ENCODE measurements at regions not wholly inside any gene's neighbourhood (a gene's known extent, or its start where the extent isn't known, plus 50 kb on each side); places are given as distances from the start of the nearest gene placed in this dataset.
A peak's percentile ranks its signal among the peaks of the same experiment; 100 is the strongest.
"Not testable (repeated sequence)": the region's sequence is repeated elsewhere in the genome, so short reads cannot be mapped to it uniquely, and the experiment has no call there.

- H3K4me1 ChIP-seq (ENCODE audit: insufficient read depth); H3K27me3 Mint-ChIP-seq (ENCODE audit: insufficient read depth, low read depth, poor library complexity); H3K4me3 ChIP-seq; H3K27ac ChIP-seq (ENCODE audit: low read depth); H3K4me3 Mint-ChIP-seq; H3F3A ChIP-seq (replicated peaks; ENCODE audit: low read depth); H2AFZ ChIP-seq; DNase-seq (ENCODE audit: low spot score); H4K20me1 ChIP-seq (replicated peaks; ENCODE audit: insufficient read depth); H3K27me3 ChIP-seq (ENCODE audit: insufficient read depth); H3K36me3 ChIP-seq (ENCODE audit: insufficient read depth); ATAC-seq; H3K4me2 ChIP-seq; H3K4me1 Mint-ChIP-seq; H3K79me2 ChIP-seq (replicated peaks; ENCODE audit: insufficient read depth); H3K9me2 ChIP-seq (ENCODE audit: insufficient read depth); H3K27ac Mint-ChIP-seq; H3K36me3 Mint-ChIP-seq (ENCODE audit: low read depth): not testable (repeated sequence)
- H3K9me3 Mint-ChIP-seq: peaks cover 25% of the 10 kb centered on the region
Observed at GRCh38 chr2:89236832-89237450, 545.5 kb downstream of the RPIA start.

GRCh38 chr2:89237783-89238182 is 546.3 kb downstream of the RPIA start:
- H3K9me3 Mint-ChIP-seq: peaks cover 25% of the 10 kb centered on the region
- H3K27ac ChIP-seq (ENCODE audit: low read depth); H3K4me3 Mint-ChIP-seq; H3K36me3 Mint-ChIP-seq (ENCODE audit: low read depth); H3K4me3 ChIP-seq; H3F3A ChIP-seq (replicated peaks; ENCODE audit: low read depth); H3K4me2 ChIP-seq; H3K27me3 Mint-ChIP-seq (ENCODE audit: insufficient read depth, low read depth, poor library complexity); ATAC-seq; H3K36me3 ChIP-seq (ENCODE audit: insufficient read depth); H3K9me2 ChIP-seq (ENCODE audit: insufficient read depth); H3K79me2 ChIP-seq (replicated peaks; ENCODE audit: insufficient read depth); H3K4me1 ChIP-seq (ENCODE audit: insufficient read depth); H4K20me1 ChIP-seq (replicated peaks; ENCODE audit: insufficient read depth); DNase-seq (ENCODE audit: low spot score); H3K27me3 ChIP-seq (ENCODE audit: insufficient read depth); H2AFZ ChIP-seq; H3K27ac Mint-ChIP-seq; H3K4me1 Mint-ChIP-seq: not testable (repeated sequence)

DNA sequence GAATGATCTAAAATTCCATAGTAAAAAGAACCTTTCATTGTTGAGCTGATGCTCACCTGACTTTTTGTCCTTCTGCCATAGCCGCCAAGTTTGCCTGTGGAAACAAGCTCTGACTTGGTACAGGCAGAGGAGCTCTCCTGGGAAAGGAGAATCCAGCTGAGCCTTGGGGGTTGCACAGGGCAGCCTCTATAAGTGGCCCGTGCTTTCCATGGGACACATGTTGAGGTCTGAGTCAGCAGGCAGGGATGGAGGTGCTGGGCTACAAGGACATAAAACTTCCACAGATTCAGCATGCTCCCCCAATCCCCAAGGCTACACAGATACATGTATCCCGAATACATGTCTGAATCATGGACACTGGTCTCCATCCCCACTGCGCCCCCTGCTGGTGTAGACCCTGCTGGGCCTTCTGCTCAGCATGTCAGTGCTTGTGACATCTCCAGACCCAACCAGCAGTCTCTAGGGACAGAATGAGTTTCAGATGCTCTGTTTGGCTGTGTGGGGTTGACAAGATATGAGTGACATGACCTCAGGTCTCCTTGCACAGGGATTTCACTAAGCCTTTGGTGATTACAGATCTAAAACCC is 551.7 kb downstream of the RPIA start:
- H3K36me3 Mint-ChIP-seq (ENCODE audit: low read depth); H3F3A ChIP-seq (replicated peaks; ENCODE audit: low read depth); H3K4me2 ChIP-seq; H3K36me3 ChIP-seq (ENCODE audit: insufficient read depth); H2AFZ ChIP-seq; H3K4me3 Mint-ChIP-seq; H3K27ac Mint-ChIP-seq; H3K4me3 ChIP-seq; H3K4me1 Mint-ChIP-seq; H3K27ac ChIP-seq (ENCODE audit: low read depth); H3K4me1 ChIP-seq (ENCODE audit: insufficient read depth); H4K20me1 ChIP-seq (replicated peaks; ENCODE audit: insufficient read depth); ATAC-seq; H3K9me2 ChIP-seq (ENCODE audit: insufficient read depth); H3K27me3 Mint-ChIP-seq (ENCODE audit: insufficient read depth, low read depth, poor library complexity); H3K27me3 ChIP-seq (ENCODE audit: insufficient read depth); H3K79me2 ChIP-seq (replicated peaks; ENCODE audit: insufficient read depth): not testable (repeated sequence)
- DNase-seq (ENCODE audit: low spot score): peak; percentile 3
- TF ChIP-seq CTCF (conservative IDR thresholded peaks at IDR 0.05; ENCODE audit: low read depth in 2 of 2): peak; percentile 50 to 58
- H3K9me3 Mint-ChIP-seq: peaks cover 37% of the 10 kb centered on the region

DNA sequence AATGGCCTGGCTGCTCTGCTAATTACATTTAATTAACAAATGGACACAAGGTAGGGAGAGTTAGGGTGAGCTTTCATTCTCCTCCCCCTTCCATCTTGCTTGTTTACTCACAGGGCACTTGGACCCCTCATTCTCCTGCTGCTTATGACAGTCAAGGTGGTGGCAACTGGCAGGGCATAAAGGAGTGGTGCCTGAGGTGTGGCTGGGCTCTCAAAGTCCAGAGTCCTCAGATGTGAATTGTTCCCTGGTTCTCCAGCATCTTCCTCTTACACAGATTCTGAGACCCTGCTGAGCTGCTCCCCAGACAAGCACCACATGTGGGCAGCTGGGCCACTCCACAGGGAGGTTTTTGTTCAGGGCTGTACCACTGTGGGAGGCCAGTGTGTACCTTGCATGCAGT is 552.9 kb downstream of the RPIA start:
- H3K4me1 Mint-ChIP-seq; H3K27me3 ChIP-seq (ENCODE audit: insufficient read depth); H3K4me2 ChIP-seq; ATAC-seq; H3F3A ChIP-seq (replicated peaks; ENCODE audit: low read depth); DNase-seq (ENCODE audit: low spot score); H3K27ac Mint-ChIP-seq; H2AFZ ChIP-seq; H3K36me3 ChIP-seq (ENCODE audit: insufficient read depth); H3K4me3 ChIP-seq; H3K36me3 Mint-ChIP-seq (ENCODE audit: low read depth); H3K4me1 ChIP-seq (ENCODE audit: insufficient read depth); H3K27me3 Mint-ChIP-seq (ENCODE audit: insufficient read depth, low read depth, poor library complexity); H3K9me2 ChIP-seq (ENCODE audit: insufficient read depth); H4K20me1 ChIP-seq (replicated peaks; ENCODE audit: insufficient read depth); H3K79me2 ChIP-seq (replicated peaks; ENCODE audit: insufficient read depth); H3K4me3 Mint-ChIP-seq; H3K27ac ChIP-seq (ENCODE audit: low read depth): not testable (repeated sequence)
- peaks cover 43% of the 10 kb centered on the region for H3K9me3 Mint-ChIP-seq

DNA sequence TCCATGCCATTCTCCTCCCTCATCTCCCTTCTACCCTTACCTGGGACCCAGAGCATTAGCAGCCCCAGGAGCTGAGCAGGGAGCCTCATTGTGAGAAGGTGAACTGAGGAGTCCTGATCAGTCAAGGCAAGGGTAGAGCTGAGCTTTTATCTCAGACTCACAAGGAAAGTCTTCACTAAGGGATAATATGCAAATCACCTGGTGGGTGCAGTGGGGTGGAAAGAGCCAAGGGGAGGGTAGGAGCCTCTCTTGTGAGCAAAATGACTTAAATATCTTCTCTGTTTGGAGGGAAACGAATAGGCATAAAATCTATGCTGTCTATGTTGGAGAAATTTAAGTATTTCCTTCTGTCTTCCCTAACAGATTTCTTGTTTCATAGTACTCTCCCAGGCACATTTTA is 554.0 kb downstream of the RPIA start:
- H3K27ac ChIP-seq (ENCODE audit: low read depth); H3K4me2 ChIP-seq; H3K36me3 ChIP-seq (ENCODE audit: insufficient read depth); H3F3A ChIP-seq (replicated peaks; ENCODE audit: low read depth); ATAC-seq; H3K79me2 ChIP-seq (replicated peaks; ENCODE audit: insufficient read depth); H2AFZ ChIP-seq; H3K4me1 ChIP-seq (ENCODE audit: insufficient read depth); H3K9me2 ChIP-seq (ENCODE audit: insufficient read depth); H3K4me3 ChIP-seq; H3K4me3 Mint-ChIP-seq; H3K27me3 ChIP-seq (ENCODE audit: insufficient read depth); H3K36me3 Mint-ChIP-seq (ENCODE audit: low read depth); DNase-seq (ENCODE audit: low spot score); H4K20me1 ChIP-seq (replicated peaks; ENCODE audit: insufficient read depth); H3K4me1 Mint-ChIP-seq; H3K27me3 Mint-ChIP-seq (ENCODE audit: insufficient read depth, low read depth, poor library complexity); H3K27ac Mint-ChIP-seq: not testable (repeated sequence)
- peaks cover 43% of the 10 kb centered on the region for H3K9me3 Mint-ChIP-seq

DNA sequence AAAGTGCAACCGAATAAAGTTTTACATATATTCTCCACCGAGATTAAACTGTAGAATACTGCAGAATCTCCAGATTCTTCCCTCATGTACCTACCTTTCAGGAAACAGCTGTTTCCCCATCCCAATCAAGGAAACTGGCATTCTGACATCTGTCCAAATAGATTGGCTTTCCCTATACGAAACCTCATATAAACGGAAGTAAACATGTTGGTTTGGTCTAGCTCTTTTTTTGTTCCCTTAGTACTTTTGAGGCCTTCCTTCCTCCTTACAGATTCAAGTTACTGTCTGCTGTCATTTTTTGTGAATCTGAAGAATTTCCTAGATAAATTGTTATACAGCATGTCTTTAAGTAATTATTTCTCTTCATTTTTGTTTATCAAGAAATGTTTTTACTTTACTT is 554.6 kb downstream of the RPIA start:
- H3F3A ChIP-seq (replicated peaks; ENCODE audit: low read depth); H3K9me2 ChIP-seq (ENCODE audit: insufficient read depth); DNase-seq (ENCODE audit: low spot score); H3K79me2 ChIP-seq (replicated peaks; ENCODE audit: insufficient read depth); H3K4me1 Mint-ChIP-seq; ATAC-seq; H3K27ac ChIP-seq (ENCODE audit: low read depth); H3K27me3 Mint-ChIP-seq (ENCODE audit: insufficient read depth, low read depth, poor library complexity); H3K36me3 Mint-ChIP-seq (ENCODE audit: low read depth); H3K27me3 ChIP-seq (ENCODE audit: insufficient read depth); H3K36me3 ChIP-seq (ENCODE audit: insufficient read depth); H2AFZ ChIP-seq; H3K4me3 ChIP-seq; H4K20me1 ChIP-seq (replicated peaks; ENCODE audit: insufficient read depth); H3K4me2 ChIP-seq; H3K4me1 ChIP-seq (ENCODE audit: insufficient read depth); H3K27ac Mint-ChIP-seq; H3K4me3 Mint-ChIP-seq: not testable (repeated sequence)
- H3K9me3 Mint-ChIP-seq: peaks cover 42% of the 10 kb centered on the region
